ENCODE measurements at regions not wholly inside any gene's neighbourhood (a gene's known extent, or its start where the extent isn't known, plus 50 kb on each side); places are given as distances from the start of the nearest gene placed in this dataset.

DNA sequence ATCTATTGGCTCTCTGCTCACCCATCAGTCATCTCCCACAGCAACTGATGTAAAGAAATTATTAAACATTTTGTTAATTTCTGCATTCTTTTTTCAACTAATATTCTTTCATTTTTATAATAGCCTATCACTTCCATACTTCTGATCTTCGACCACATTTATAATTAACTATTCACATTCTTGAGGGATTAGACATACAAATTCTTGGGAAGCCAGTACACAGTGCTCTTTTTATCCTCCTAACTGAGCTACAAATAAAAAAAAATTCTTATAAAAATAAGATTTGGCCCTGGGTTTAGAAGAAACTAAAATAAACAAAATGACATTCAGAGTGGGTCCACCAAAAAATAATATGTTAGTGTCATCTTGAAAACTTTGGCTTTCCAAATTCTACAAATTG is 103.7 kb upstream of the ITGA1 start:
- TF ChIP-seq GATA2 (IDR thresholded peaks at IDR 0.05; ENCODE audit: low read depth, low read length) (no peak), GATA3 (IDR thresholded peaks at IDR 0.05; ENCODE audit: low read depth, low read length) (no peak)

All from SH-SY5Y (cell line).